ENCODE measurements at regions not wholly inside any gene's neighbourhood (a gene's known extent, or its start where the extent isn't known, plus 50 kb on each side); places are given as distances from the start of the nearest gene placed in this dataset.

GRCh38 chr9:88308831-88309560, 79.2 kb upstream of the SPIN1 start:
- TF ChIP-seq CTCF (conservative IDR thresholded peaks at IDR 0.05; ENCODE audit: low read depth in 2 of 2) = no peak
- no peak for TF ChIP-seq EZH2 (IDR thresholded peaks at IDR 0.05; ENCODE audit: low read depth, unreplicated experiment)
- TF ChIP-seq REST (IDR thresholded peaks at IDR 0.05; ENCODE audit: unreplicated experiment) = no peak
- TF ChIP-seq NANOG (IDR thresholded peaks at IDR 0.05; ENCODE audit: borderline replicate concordance) = no peak
- no peak for TF ChIP-seq EZH2phosphoT487 (IDR thresholded peaks at IDR 0.05; ENCODE audit: unreplicated experiment)
- TF ChIP-seq JUNB (IDR thresholded peaks at IDR 0.05; ENCODE audit: unreplicated experiment) = no peak
- TF ChIP-seq POLR2AphosphoS5 (IDR thresholded peaks at IDR 0.05; ENCODE audit: low read depth) = no peak
- no peak for TF ChIP-seq ZNF331 (CRISPR knock-in tag; IDR thresholded peaks at IDR 0.05; ENCODE audit: low read depth)
- TF ChIP-seq ETS1 (IDR thresholded peaks at IDR 0.05) = no peak
- TF ChIP-seq CREB1 (CRISPR knock-in tag; IDR thresholded peaks at IDR 0.05; ENCODE audit: low read depth) = no peak
- TF ChIP-seq ZNF462 (CRISPR knock-in tag; IDR thresholded peaks at IDR 0.05) = no peak

All from GM23338 (cell line).